GM19099 (cell line): ENCODE measurements at regions not wholly inside any gene's neighbourhood (a gene's known extent, or its start where the extent isn't known, plus 50 kb on each side); places are given as distances from the start of the nearest gene placed in this dataset.

Experiments
- POLR2A ChIP-seq: IDR thresholded peaks from 3 replicates; pipeline ENCODE4 v1.6.1; 2011; ENCODE audit warnings: low read depth; ENCODE audit not compliant: insufficient read length; ENCODE audit errors: extremely low read depth

GRCh38 chr4:81647388-81647787, 175.7 kb upstream of the RASGEF1B start:
- TF ChIP-seq POLR2A, result no peak

- no peak for TF ChIP-seq POLR2A
These were observed 170.8 kb upstream of the RASGEF1B start for GRCh38 chr4:81642543-81642942.

GRCh38 chr4:81639248-81639647, 167.5 kb upstream of the RASGEF1B start:
- no peak for TF ChIP-seq POLR2A

- no peak for TF ChIP-seq POLR2A
These were observed 167.0 kb upstream of the RASGEF1B start for GRCh38 chr4:81638698-81639097.

GRCh38 chr4:81635739-81636138, 164.0 kb upstream of the RASGEF1B start:
- no peak for TF ChIP-seq POLR2A

- no peak for TF ChIP-seq POLR2A
These were observed 163.3 kb upstream of the RASGEF1B start for GRCh38 chr4:81634766-81635549.

GRCh38 chr4:81634165-81634564, 162.5 kb upstream of the RASGEF1B start:
- TF ChIP-seq POLR2A, result no peak

GRCh38 chr4:81632581-81633299, 161.0 kb upstream of the RASGEF1B start:
- TF ChIP-seq POLR2A, result no peak

GRCh38 chr4:81631958-81632441, 160.3 kb upstream of the RASGEF1B start:
- no peak for TF ChIP-seq POLR2A

GRCh38 chr4:81629366-81629765, 157.7 kb upstream of the RASGEF1B start:
- TF ChIP-seq POLR2A, result no peak

GRCh38 chr4:81628489-81628888, 156.8 kb upstream of the RASGEF1B start:
- TF ChIP-seq POLR2A, result no peak

- TF ChIP-seq POLR2A, result no peak
These were observed 155.9 kb upstream of the RASGEF1B start for GRCh38 chr4:81627590-81627989.

- no peak for TF ChIP-seq POLR2A
These were observed 155.1 kb upstream of the RASGEF1B start for GRCh38 chr4:81626851-81627250.

- TF ChIP-seq POLR2A, result no peak
These were observed 154.0 kb upstream of the RASGEF1B start for GRCh38 chr4:81625422-81626417.

GRCh38 chr4:81623434-81623833, 151.7 kb upstream of the RASGEF1B start:
- TF ChIP-seq POLR2A, result no peak
